ENCODE measurements at regions not wholly inside any gene's neighbourhood (a gene's known extent, or its start where the extent isn't known, plus 50 kb on each side); places are given as distances from the start of the nearest gene placed in this dataset.
"Not testable (repeated sequence)": the region's sequence is repeated elsewhere in the genome, so short reads cannot be mapped to it uniquely, and the experiment has no call there.

- DNase-seq = no peak
Measured at GRCh38 chr1:209150114-209150513, 433.4 kb upstream of the CAMK1G start.

GRCh38 chr1:209153411-209153810 lies 430.1 kb upstream of the CAMK1G start:
- no peak for DNase-seq

- DNase-seq = no peak
Measured at GRCh38 chr1:209154912-209155311, 428.6 kb upstream of the CAMK1G start.

GRCh38 chr1:209155546-209155945 lies 428.0 kb upstream of the CAMK1G start:
- DNase-seq = no peak

- DNase-seq = no peak
Measured at GRCh38 chr1:209156991-209157390, 426.5 kb upstream of the CAMK1G start.

- no peak for DNase-seq
Measured at GRCh38 chr1:209157546-209158249, 425.8 kb upstream of the CAMK1G start.

- no peak for DNase-seq
Measured at GRCh38 chr1:209158851-209159250, 424.7 kb upstream of the CAMK1G start.

GRCh38 chr1:209160230-209160629 lies 423.3 kb upstream of the CAMK1G start:
- no peak for DNase-seq

- DNase-seq = peak in 1 of 14 donors; percentile 22
Measured at GRCh38 chr1:209162651-209163050, 420.9 kb upstream of the CAMK1G start.

GRCh38 chr1:209168204-209168603 lies 415.3 kb upstream of the CAMK1G start:
- no peak for DNase-seq

GRCh38 chr1:209171151-209171550 lies 412.4 kb upstream of the CAMK1G start:
- no peak for DNase-seq

GRCh38 chr1:209172286-209172685 lies 411.2 kb upstream of the CAMK1G start:
- DNase-seq = no peak

GRCh38 chr1:209172792-209173542 lies 410.5 kb upstream of the CAMK1G start:
- DNase-seq = not testable (repeated sequence)

GRCh38 chr1:209173796-209174195 lies 409.7 kb upstream of the CAMK1G start:
- DNase-seq = not testable (repeated sequence)

- no peak for DNase-seq
Measured at GRCh38 chr1:209176866-209177430, 406.6 kb upstream of the CAMK1G start.

GRCh38 chr1:209183195-209183594 lies 400.3 kb upstream of the CAMK1G start:
- DNase-seq = no peak

GRCh38 chr1:209187589-209187988 lies 395.9 kb upstream of the CAMK1G start:
- no peak for DNase-seq

GRCh38 chr1:209190591-209191261 lies 392.8 kb upstream of the CAMK1G start:
- peak in 6 of 14 donors; percentile 7 to 33 (median 21) for DNase-seq

GRCh38 chr1:209191262-209191634 lies 392.3 kb upstream of the CAMK1G start:
- DNase-seq = no peak

- DNase-seq = no peak
Measured at GRCh38 chr1:209196140-209196539, 387.4 kb upstream of the CAMK1G start.

- no peak for DNase-seq
Measured at GRCh38 chr1:209198961-209199750, 384.4 kb upstream of the CAMK1G start.

- DNase-seq = no peak
Measured at GRCh38 chr1:209199822-209200221, 383.7 kb upstream of the CAMK1G start.
